Stimulated activated CD4-positive, alpha-beta T cell treated with anti-CD3 and anti-CD28 coated beads, Interleukin-1b, Interleukin-23, amount 100 ng/mL, for 24 hours (primary cell): ENCODE measurements at regions not wholly inside any gene's neighbourhood (a gene's known extent, or its start where the extent isn't known, plus 50 kb on each side); places are given as distances from the start of the nearest gene placed in this dataset.
"Not testable (repeated sequence)": the region's sequence is repeated elsewhere in the genome, so short reads cannot be mapped to it uniquely, and the experiment has no call there.

Source experiments
- DNase-seq, 4 experiments: peaks; one replicate each; pipeline ENCODE4 v3.0.0-alpha.2; 2020; ENCODE audit warnings: low read depth in 4 of 4, low spot score in 1 of 4

DNA sequence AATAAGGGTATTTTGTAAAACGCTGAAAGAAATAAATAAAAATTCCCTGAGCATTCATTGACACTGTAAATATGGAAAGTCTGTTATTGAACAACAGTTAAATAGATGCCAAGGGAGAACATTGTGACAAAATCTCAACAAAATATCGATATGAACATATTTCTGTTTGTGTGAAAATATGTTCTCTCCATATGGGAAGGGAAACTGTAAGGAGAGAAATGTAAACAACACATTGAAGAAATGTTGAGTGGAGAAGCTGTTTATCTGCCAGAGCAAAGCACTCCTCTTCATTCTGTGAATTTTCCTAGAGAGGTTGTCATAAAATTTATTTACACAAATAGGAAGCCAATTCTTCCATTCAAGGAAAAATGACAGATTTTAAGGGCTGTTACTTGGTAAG is 57.1 kb upstream of the EOMES start:
- DNase-seq: no peak

DNA sequence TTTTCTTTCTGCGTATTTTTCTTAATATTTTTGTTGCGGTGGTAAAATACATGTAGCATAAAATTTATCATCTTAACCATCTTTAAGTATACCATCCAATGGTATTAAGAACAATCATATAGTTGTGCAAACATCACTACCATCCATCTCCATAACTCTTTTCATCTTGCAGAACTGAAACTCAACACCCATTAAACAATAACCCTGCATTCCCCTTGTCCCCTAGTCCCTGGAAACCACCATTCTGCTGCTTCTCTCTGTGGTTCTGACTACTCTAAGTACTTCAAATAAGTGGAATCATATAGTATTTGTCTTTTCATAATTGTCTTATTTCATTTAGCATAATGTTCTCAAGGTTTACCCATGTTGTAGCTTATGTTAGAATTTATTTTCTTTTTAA is 67.3 kb upstream of the EOMES start:
- no peak for DNase-seq

DNA sequence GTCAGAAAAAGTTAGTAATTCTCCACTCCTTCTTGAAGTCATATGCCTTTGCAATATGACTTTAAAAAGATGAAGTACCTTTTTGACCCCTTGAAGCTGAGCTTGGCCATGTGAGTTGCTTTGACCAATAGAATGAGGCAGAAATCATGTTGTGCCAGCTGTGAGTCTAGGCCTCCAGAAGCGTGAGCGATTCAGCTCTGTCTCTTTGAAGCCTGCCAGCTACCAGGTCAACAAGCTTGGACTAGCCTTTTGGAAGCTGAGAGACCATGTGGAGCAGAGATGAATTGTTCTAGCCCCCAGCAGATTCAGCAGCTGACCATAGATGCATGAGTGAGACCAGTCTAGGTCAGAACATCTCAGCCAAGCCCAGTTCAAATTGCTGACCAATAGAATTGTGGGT is 69.8 kb upstream of the EOMES start:
- DNase-seq: no peak

DNA sequence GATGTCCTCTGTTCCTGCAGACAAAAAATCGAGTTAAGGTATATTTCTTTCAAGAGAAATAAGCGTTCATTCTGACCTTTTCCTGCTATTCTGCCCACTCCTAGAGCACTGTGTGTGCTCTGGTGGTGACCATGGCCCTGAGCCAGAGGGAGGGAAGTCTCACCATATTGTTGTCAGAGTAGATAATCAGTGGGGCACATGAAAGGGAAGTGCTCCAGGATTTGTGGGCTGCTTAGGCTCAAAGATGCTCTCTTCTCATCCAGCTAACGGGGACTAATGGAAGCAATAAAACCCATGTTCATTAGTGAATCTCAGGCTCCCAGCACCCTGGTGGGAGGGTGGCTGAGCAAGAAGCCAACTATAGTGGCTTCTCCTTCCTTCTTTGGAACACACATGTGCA is 70.7 kb upstream of the EOMES start:
- DNase-seq: no peak

DNA sequence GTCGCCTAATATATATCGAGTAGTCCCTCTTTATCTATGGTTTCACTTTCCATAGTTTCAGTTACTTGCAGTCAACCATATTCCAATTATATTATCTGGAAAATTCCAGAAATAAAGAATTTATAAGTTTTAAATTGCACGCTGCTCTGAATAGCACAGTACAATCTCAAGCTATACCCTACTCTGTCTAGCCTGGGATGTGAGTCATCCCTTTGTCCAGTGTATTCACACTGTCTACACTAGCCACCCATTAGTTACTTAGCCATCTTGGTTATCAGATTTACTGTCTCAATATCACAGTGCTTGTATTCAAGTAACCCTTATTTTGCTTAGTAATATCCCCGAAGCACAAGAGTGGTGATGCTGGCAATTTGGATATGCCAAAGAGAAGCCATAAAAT is 72.1 kb upstream of the EOMES start:
- no peak for DNase-seq

DNA sequence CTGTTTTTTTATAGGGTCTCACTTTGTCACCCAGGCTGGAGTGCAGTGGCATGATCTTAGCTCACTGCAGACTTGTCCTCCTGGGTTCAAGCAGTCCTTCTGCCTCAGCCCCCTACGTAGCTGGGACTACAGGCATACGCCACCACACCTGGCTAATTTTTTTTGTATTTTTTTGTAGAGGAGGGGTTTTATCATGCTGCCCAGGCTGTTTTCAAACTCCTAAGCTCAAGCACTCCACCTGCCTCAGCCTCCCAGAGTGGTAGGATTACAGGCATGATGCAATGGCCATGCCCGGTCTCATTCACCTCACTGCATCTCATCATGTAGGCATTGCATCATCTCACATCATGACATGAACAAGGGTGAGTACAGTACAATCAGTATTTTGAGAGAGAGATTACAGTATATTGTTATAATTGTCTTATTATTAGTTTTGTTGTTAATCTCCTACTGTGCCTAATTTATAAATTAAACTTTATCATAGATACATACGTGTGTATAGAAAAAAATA is 74.3 kb upstream of the EOMES start:
- DNase-seq: no peak

DNA sequence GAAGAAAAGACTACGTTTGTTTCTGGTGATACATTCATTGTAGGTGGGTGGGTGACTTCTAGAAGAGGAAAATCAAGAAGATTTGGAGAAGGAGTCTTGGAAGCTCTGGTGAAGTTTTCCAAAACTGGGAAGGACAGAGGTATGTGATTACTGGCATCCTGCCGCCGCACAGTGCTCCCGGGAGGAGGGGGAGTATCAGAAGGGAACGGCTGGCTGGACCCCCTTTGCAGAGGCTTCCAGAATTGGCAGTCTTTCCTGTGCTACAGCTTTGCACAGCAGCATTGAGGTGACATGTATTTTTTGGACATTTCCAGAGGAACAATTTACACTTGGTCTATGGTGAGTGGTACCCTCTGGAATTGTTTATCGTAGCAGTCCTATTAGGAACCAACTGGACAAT is 75.7 kb upstream of the EOMES start:
- DNase-seq: no peak

DNA sequence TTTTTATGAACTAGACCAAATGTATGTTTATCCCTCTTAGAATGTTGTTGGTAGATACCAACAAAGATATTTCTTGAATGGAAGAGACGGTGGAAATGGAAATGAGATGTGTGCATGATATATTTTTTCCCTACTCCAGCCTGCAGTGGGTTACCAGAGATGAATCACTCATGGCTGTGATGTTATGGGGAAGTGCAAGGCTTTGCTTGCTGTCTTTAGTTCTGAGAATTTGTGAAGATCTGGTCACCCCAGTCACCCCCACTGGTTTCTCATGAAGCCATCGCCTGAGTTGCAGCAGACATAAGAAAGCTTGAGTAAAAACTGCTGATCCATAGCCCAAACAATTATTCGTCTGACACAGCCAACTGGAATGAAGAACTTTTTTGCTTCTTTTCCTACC is 78.1 kb upstream of the EOMES start:
- DNase-seq: no peak

DNA sequence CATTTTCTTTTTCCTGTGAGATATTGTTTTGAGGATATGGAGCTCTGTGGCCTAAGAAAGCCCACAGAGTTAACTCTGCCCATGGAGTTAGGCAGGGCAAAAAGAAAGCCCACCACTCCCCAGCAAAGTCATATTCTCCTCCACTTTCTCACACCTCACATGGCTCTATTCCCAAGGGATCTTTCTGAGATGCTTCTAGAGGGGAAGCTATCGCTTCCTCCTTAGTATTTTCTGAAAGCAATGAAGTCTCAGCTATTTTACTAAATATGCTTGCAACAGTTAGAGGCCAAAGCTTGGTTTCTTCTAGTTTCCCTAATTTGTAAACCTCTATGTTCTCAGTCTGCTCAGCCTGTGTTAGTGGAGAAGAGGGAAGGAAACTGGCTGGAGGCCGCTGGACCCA is 80.3 kb upstream of the EOMES start:
- no peak for DNase-seq

DNA sequence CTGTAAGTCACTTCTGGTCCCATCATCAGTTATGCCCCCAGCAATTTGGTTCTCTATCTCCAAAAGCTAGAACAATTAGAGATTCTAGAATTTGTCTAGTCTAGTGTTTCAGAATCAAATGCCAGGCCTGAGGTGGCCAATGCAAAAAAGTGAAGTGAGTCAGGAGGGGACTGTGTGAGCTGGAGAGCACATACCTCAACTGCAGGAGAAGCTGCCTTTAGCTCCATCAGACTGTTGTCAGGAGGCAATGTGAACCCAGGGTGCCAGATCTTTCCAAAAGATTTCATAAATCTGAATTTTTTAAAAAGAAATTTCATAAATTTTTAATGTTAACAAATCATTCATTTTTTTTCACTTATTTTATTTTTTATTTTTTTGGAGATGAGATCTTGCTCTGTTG is 80.7 kb upstream of the EOMES start:
- no peak for DNase-seq

DNA sequence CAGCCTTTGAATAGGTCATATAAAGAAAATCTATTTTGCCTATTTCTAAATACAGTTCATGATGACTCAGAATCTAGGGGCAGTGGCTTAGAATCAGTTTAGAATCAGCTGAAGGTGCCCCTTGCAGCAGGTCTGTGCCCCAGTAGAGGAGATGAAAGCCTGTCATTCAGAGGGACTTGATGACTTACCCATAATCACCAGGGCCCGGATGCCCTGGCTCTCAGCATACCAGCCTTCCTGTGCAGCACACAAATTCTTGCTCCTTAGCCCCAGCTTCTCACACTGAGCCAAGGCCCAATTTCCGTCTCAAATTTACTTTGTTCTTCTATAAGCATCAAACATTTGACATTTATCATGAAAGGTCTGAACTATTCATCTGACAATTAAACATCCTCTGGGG is 83.2 kb upstream of the EOMES start:
- DNase-seq: no peak

DNA sequence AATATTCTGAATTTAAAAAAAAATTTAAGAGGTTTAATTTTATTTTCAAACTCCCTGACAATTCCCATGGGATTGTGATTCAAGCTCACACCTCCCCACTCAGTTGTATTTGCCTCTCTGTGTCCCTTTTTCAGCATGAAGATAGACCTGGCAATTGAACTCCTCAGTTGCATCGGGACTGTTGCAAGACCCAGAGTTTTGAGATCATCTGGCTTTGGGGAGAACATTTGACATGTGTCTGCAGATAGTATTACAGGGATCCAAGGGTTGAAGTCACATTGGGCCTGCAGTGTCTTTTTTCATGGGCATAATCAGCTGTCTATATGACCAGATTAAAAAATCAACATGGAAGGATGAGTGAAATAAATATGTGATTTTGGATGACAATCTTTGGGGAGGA is 91.1 kb upstream of the EOMES start:
- DNase-seq: no peak

DNA sequence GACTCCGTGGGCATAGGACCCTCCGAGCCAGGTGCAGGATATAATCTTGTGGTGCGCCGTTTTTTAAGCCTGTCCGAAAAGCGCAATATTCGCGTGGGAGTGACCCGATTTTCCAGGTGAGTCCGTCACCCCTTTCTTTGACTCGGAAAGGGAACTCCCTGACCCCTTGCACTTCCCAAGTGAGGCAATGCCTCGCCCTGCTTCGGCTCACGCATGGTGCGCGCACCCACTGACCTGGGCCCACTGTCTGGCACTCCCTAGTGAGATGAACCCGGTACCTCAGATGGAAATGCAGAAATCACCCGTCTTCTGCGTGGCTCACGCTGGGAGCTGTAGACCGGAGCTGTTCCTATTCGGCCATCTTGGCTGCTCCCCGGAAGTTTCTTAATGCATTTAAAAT is 99.5 kb upstream of the EOMES start:
- not testable (repeated sequence) for DNase-seq

DNA sequence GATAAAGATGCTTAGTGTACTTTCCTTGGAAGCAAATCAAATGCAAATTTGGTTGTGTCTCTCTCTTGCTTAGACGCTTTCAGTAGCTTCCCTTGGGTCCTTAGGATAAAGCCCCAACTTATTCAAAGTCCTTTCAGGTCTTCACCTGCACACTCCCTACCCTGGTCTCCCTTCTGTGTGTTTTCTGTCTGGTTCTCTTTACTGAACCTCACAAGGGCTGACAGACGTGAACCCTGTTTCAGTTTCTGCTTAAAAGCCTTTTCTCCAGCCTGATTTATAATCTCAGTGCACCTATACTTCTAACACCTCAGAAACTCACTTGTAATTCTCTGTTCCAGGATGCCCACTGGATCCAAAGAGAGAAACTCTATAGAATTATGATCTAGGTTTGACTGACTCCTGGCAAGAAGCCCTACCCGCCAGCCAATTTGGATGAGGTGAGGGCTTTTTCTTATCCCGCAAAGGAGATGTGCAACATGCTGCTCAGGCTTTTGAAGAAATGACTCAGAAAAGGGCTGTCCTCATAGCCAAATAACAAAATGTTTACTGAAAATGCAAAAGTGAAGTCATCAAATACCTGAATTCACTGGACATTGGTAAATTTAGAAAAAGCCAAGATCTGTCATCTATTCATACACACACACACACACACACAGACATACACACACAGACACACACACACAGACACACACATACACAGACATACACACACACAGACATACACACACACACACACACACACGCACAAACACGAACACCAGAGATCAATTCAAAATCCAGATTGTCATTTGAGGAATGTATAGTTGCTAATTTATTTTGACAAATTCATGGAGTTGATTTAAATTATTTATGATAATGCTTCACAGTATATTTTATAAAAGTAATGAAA is 102.4 kb upstream of the EOMES start:
- DNase-seq: no peak

DNA sequence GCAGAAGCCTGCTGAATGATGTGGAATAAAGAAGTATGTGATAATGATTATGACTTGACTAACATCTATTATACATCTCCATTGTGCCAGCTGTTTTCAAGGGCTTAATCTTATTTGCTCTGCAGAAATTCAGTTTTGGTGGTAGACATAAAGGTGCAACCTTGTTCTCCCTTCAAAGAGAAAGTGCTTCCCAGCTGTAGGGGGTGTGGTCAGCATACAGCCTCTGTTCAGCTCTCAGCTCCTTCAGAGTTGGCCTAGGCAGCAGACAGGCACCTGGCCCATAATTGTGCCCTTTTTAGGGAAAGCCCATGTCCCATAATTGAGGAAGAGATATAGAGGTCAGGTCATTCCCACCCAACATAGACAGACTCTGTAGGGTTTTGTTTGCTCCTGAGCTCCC is 104.3 kb upstream of the EOMES start:
- no peak for DNase-seq

DNA sequence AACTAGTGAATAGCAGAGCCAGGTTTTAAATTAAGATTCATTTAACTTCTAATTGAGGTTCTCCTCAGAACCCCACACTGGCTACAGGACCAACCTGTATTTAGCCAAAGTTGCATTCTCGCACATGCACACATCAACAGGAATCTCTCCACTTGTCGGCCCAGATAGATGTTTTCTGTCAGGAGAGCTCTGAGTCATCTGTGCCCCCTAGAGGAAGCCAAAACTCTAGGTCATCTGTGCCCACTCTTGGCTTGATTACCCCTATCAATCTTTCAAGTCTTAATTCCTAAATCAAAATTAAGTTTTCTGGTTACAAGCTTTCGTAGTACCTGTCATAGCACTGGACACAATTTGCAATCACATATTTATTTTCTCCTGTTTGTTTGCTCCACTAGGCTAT is 104.9 kb upstream of the EOMES start:
- no peak for DNase-seq

DNA sequence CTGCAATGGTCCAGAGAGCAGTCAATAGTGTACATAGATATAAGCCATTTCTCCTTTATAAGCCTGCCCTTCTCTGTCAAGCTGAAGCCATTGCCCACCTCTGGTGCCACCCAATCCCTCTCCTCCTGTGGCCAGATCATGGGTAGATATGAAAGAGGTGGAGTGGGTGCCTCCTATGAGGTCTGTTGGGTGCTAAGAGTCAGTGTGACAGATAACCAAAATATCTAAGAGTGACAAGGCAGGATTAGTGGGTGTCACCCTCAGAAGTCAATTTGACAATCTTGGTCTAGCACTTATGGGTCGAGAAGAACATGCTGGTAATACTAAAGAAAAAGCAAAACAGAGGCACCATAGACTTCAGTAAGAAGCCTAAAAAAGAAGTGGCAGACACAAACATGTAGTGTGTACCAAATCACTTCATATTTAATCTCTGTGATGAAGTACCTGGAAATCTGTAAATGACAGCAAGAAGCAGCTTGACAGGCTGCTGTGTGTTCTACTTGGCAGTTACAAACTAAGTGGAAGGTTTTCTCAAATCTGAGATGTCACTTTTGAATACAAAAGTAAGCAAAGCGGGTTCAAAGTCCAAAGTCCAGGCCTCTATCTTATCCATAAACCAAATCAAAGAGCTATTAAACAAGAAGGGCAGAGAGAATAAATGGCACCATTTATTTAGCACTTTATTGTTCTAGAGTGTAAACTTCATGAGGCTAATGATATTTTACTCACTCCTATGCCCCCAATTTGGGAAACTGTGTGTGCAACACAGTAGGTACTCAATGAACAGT is 118.9 kb upstream of the EOMES start:
- DNase-seq: no peak

DNA sequence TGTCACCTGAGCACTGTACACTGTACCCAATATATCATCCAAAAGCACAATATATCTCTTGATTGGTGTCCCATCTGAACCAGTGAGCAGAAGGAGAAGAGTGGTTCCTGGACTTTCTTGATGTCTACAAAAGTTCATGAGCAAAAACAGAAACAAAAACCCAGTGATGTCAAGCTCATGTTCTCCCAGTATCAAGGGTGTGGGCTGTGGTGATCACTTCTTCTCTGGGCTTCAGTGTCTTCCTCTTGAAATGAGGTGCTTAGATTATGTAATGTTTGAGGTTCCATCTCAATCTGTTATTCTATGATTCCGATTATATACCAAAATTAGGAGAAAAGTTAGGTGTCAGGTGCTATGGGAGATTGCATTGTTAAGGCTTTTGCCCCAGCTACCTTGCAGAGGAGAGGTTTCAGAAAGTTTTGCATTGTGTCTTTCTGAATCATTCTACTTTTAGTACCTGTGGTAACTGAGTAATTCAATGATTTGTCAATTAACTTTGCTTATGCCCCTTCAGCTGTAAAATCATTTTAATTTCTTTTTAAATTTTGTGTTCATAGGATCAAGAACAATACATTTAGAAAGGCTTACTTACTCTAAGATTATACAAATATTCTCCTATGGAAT is 122.0 kb upstream of the EOMES start:
- no peak for DNase-seq

DNA sequence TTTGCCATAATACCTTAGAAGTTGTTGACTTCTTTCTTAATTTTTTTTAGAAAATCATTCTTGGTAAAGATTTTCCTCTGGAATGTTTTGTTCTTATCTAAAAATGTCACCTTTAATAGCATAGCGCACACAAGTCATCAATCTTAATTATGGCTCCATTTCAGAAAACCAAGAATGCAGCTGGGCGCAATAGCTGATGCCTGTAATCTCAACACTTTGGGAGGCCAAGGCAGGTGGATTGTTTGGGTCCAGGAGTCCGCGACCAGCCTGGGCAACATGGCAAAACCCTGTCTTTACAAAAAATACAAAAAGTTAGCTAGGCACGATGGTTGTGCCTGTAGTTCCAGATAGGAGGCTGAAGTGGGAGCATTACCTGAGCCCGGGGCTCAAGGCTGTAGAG is 125.6 kb upstream of the EOMES start:
- no peak for DNase-seq

DNA sequence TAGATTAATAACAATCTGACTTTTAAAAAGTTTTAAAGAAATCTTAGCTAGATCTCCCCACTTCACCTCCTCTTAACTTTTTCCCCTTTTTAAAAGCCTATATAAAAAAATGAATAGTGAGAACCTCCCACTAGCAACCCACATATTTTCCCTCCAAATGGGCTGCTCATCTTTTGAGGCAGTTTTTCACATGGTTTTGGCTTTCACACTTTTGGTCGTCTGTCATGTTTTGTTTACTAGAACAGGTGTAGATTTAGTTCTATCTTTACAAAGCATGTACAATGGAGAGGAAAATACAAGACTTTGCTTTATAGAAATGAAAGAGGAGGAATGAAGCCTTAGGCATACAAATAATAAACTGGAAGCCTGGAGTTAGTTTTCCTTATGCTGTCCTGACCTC is 126.7 kb upstream of the EOMES start:
- no peak for DNase-seq

DNA sequence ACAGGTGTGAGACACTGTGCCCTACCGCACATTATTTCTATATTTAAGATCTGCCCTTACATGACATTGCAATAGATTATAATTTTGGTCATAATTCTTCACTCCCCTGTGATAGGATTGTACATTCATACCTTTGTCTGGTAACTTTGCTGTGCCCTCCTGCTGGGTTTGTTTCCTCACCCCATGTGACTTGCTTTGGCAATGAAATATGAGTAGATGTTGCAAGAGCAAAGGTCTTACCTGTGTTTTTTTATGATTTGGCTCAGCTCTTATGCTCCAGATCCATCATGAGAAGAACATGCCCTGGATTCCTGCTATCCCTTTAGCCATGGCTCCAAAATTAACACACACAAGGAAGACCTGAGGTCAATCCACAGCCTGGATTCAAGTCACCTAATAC is 137.7 kb upstream of the EOMES start:
- DNase-seq: no peak
